NCI-H2227 treated with DMSO at 0.1 percent for 48 hours (cell line): ENCODE measurements at regions not wholly inside any gene's neighbourhood (a gene's known extent, or its start where the extent isn't known, plus 50 kb on each side); places are given as distances from the start of the nearest gene placed in this dataset.
"Not testable (repeated sequence)": the region's sequence is repeated elsewhere in the genome, so short reads cannot be mapped to it uniquely, and the experiment has no call there.

Experiments used
- DNase-seq: peaks from one replicate; lab custom pipeline; 2025; lab: John Stamatoyannopoulos, UW

- DNase-seq, result no peak
These were observed 69.5 kb downstream of the TPRA1 start for GRCh38 chr3:127520993-127521392.

- DNase-seq, result no peak
These were observed 72.0 kb downstream of the TPRA1 start for GRCh38 chr3:127518456-127519081.

GRCh38 chr3:127512256-127512655, 78.3 kb downstream of the TPRA1 start:
- no peak for DNase-seq

- DNase-seq, result no peak
These were observed 89.4 kb downstream of the TPRA1 start for GRCh38 chr3:127501177-127501576.

GRCh38 chr3:127497676-127498075, 92.9 kb downstream of the TPRA1 start:
- DNase-seq, result no peak

GRCh38 chr3:127497166-127497565, 93.4 kb downstream of the TPRA1 start:
- no peak for DNase-seq

- no peak for DNase-seq
These were observed 94.5 kb downstream of the TPRA1 start for GRCh38 chr3:127495821-127496655.

- no peak for DNase-seq
These were observed 96.4 kb downstream of the TPRA1 start for GRCh38 chr3:127493924-127494646.

GRCh38 chr3:127492426-127492825, 98.1 kb downstream of the TPRA1 start:
- no peak for DNase-seq

- DNase-seq, result no peak
These were observed 98.6 kb downstream of the TPRA1 start for GRCh38 chr3:127491909-127492308.

- DNase-seq, result no peak
These were observed 99.2 kb downstream of the TPRA1 start for GRCh38 chr3:127491323-127491722.

- not testable (repeated sequence) for DNase-seq
These were observed 99.6 kb downstream of the TPRA1 start for GRCh38 chr3:127491024-127491305.

GRCh38 chr3:127490271-127491023, 100.1 kb downstream of the TPRA1 start:
- DNase-seq, result no peak

- DNase-seq, result no peak
These were observed 101.2 kb downstream of the TPRA1 start for GRCh38 chr3:127489357-127489756.

GRCh38 chr3:127488740-127489139, 101.8 kb downstream of the TPRA1 start:
- DNase-seq, result no peak

GRCh38 chr3:127488141-127488672, 102.3 kb downstream of the TPRA1 start:
- DNase-seq, result no peak

GRCh38 chr3:127487196-127487595, 103.3 kb downstream of the TPRA1 start:
- DNase-seq, result no peak

- DNase-seq, result no peak
These were observed 104.1 kb downstream of the TPRA1 start for GRCh38 chr3:127486321-127486944.

- DNase-seq, result no peak
These were observed 105.0 kb downstream of the TPRA1 start for GRCh38 chr3:127485396-127486170.

- no peak for DNase-seq
These were observed 105.7 kb downstream of the TPRA1 start for GRCh38 chr3:127484601-127485388.
